Omental fat pad (tissue), 3 donors: ENCODE measurements at regions not wholly inside any gene's neighbourhood (a gene's known extent, or its start where the extent isn't known, plus 50 kb on each side); places are given as distances from the start of the nearest gene placed in this dataset.
"Not testable (repeated sequence)": the region's sequence is repeated elsewhere in the genome, so short reads cannot be mapped to it uniquely, and the experiment has no call there.

ENCODE experiments used
- ATAC-seq: fragments of 150-250 bp; one replicate; pipeline ENCODE4 v1.9.1; 2016; ENCODE audit warnings: mild to moderate bottlenecking, moderate library complexity; ENCODE audit not compliant: low FRiP score
- DNase-seq: peaks from one replicate; pipeline ENCODE4 v3.0.0-alpha.2; 2019; ENCODE audit warnings: low spot score
- CTCF ChIP-seq, 3 donors: fragments of 450-650 bp; IDR thresholded peaks; one replicate each; pipeline ENCODE4 v1.5.1; 2016 to 2017; ENCODE audit warnings: antibody characterized with exemption in 3 of 3, mild to moderate bottlenecking in 3 of 3, moderate library complexity in 2 of 3

DNA sequence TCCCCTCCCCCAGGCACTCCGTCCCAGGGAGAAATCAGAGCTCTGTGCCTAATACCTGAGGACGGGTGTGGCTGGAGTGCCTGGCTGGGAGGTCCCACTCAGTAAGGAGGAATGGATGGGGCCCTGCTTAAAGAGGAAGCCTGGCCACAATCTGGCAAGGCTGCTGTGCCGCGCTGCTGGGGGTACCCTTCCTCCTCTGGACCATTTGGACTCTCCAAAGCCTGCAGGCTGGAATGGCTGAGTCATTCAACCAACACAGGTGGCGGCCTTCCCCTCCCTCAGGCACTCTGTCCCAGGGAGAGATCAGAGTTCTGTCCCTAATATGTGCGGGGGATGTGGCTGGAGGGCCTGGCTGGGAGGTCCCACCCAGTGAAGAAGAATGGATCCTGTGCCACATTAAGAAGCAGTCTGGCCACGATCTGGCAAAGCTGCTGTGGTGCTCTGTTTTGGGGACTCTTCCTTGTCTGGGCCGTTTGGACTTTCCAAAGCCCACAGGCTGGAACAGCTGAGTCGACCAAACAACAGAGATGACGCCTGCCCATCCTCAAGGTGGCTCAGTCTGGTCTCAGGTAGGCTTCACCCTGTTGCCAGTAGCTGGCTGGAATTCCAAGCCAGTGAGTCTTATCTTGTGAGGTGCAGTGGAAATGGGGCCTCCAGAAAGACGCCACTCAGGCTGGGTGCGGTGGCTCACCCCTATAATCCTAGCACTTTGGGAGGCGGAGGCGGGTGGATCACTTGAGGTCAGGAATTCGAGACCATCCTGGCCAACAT is 127.3 kb upstream of the HUWE1 start:
- DNase-seq (no peak), ATAC-seq (no peak)
- no peak for TF ChIP-seq CTCF (IDR thresholded peaks at IDR 0.05)

DNA sequence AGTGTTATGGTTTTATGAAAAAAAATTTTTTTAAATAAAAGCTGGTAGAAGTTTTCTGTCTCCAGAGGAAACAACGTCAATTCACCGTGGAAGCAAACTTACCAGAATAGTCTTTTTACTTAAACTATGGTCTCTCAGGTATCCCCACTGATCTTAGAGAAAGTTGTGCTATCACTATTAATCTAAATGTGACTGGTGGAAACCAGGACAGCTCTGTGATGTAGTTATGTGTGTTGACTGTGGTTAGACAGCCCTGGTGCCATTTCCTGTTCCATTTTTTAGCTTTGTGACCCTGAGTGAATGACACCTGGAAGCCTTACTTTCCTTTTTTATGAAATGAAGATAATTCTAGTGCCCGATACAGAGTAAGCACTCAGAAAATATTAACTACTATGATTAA is 111.8 kb upstream of the HUWE1 start:
- ATAC-seq (no peak), DNase-seq (no peak)
- TF ChIP-seq CTCF (IDR thresholded peaks at IDR 0.05), result no peak

GRCh38 chrX:53795576-53795975 is 109.1 kb upstream of the HUWE1 start:
- no peak for ATAC-seq
- no peak for TF ChIP-seq CTCF (IDR thresholded peaks at IDR 0.05)
- no peak for DNase-seq

DNA sequence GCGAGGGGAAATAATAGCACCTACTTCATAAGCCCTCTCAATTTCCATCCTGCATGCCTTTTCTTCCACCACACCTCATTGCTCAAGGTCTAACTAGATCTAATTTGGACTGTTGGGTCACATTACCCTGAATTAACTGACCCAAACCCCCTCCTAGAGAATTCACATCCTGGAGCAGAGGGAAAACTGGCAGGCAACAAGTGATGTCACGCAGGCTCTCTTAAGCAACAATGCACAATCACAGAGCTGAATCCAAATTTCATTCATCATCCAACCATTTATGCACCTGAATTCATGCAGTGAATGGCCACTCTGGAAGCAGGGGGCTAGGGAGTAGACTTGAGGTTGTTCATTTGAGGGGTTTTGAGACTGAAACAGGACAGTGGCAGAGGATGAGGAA is 107.7 kb upstream of the HUWE1 start:
- TF ChIP-seq CTCF (IDR thresholded peaks at IDR 0.05), result no peak
- ATAC-seq, result no peak
- no peak for DNase-seq

DNA sequence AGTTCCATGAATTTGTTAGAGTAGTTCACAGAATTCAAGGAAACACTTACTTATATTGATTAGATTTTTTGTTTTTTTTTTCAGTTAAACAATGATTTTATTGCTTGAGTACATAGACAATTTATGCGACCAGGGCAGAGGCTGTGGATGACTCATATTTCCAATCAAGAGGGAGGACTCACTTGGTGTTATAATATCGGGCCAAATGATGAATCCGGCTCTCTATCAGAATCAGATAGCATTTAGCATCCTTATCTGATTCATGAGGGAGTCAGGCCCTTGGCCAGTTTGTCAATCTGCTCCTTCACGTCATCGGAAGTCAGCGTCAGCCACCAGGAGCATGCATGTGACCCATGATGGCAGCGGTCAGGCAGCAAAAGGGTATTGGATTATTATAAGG is 82.3 kb upstream of the HUWE1 start:
- no peak for TF ChIP-seq CTCF (IDR thresholded peaks at IDR 0.05)
- ATAC-seq (no peak), DNase-seq (no peak)

DNA sequence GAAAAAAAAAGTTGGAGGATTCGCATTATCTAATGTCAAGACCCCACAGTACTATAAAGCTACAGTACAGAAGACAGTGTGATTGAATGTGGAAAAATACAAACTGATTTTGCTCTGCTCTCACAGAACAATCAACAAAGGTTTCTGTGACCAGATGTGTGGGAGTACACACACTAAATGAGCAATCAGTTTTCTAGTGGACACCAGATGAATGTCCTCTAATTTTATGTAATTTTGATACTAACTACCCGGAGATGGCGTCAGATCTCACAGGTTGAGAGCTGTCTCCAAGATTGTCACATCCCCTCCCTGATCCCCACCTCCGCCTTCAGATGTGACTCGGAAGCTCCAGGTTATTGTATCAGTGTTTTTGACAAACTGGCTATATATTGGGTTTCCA is 81.9 kb upstream of the HUWE1 start:
- no peak for DNase-seq
- no peak for ATAC-seq
- TF ChIP-seq CTCF (IDR thresholded peaks at IDR 0.05), result no peak

DNA sequence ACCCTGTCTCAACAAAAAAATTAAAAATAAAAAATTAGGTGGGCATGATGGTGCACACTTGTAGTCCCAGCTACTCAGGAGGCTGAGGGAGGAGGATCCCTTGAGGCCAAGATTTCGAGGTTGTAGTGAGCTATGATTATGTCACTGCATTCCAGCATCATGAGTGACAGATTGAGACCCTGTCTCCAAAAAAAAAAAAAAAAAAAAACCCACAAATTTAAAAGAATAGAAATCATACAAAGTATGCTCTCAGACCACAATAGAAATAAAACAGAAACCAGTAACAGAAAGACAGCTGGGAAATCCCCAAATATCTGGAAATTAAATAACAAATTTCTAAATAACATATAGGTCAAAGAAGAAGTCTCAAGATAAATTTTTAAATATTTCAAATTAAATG is 81.0 kb upstream of the HUWE1 start:
- DNase-seq, result no peak
- TF ChIP-seq CTCF (IDR thresholded peaks at IDR 0.05), result no peak
- no peak for ATAC-seq

DNA sequence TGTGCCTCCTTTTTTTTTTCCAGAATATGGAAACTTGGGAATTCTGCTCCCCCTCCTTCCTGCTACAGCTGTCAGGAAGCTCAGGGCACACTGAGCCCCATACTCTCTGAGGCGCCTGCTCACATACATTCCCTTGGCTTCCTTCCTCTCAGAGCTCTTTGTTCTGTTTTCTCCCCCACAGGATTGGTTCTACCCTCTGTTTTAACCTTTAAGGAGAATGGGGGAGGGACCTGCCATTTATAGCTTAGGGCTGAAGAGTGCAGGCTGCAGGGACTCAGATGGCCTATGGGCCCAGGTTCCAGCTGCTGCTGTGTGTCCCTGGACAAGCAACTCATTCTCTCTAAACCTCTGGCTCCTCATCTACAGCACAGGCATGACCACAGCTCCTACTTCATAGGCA is 70.7 kb upstream of the HUWE1 start:
- not testable (repeated sequence) for ATAC-seq, DNase-seq
